ENCODE measurements at regions not wholly inside any gene's neighbourhood (a gene's known extent, or its start where the extent isn't known, plus 50 kb on each side); places are given as distances from the start of the nearest gene placed in this dataset.
A peak's percentile ranks its signal among the peaks of the same experiment; 100 is the strongest.

DNA sequence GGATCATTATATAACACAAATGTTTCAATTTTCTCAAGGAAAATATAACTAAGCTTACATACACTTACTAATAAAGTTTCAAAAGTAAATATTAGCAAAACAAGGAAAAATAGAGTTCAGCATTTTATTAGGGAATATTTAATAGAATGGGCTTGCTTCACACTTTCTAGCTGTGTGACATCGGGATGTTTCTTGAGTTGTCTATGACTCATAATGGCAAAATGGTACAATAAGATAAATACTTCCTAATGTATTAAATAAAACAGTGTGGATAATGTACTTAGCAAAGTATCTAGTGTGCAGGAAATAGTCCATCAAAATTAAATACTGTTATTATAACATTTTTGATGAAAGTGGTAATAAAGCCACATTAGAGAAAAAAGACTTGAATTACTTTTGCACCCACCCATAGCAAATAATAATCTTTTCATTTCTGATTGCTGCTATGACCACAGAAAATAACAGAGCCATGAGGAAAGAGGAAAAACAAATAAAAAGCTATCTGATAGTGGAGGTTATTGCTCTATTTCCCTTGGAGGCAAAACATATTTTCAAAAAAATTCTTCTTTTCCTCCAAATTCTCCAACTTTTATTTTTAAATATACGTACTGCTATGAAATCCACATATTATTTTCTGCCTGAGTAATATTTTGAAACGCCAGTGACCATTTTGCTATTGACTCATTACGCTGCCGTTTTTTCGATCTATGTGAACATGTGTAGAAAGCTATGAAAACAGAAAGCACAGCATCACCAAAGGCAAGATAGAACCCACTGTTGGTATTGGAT, 272.9 kb upstream of the KLF6 start:
- no peaks in the 10 kb centered on the region for H3K9me3 ChIP-seq (ENCODE audit: control insufficient read depth, low read length)
- no peak for DNase-seq
- H3K4me3 ChIP-seq (ENCODE audit: low read length): no peak overlapping the region
- no peak for ATAC-seq
- no peak overlapping the region for H3K27ac ChIP-seq (ENCODE audit: low read length)
- no peaks in the 10 kb centered on the region for H3K27me3 ChIP-seq (ENCODE audit: control insufficient read depth, insufficient read depth)
- H3K4me1 ChIP-seq (ENCODE audit: control insufficient read depth, insufficient read depth, low read length): peaks cover 3% of the 10 kb centered on the region
- intact Hi-C loops (cut with DNase I): no loop called here
- 79% methylated on average over 6 of the region's 6 CpGs for WGBS

DNA sequence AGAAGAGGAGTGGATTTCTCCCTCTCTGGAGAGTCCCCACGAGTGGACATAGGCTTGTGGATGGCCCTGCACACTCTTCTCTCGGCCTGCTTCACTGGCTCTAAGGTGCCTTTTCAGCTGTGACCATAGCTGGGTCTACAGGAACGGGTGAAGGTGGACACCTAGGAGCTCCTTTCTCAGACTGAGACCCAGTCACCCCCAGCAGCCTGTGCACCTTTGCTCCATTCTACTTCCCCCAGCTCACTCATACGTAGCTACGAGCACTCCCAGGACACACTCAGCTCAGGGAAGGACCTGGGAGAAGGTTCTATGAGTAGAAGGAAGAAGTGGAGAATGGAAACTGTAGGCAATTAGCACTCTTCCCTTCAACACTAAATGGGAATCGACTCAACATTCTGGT, 272.0 kb upstream of the KLF6 start:
- ATAC-seq (no peak), DNase-seq (no peak)
- H3K27me3 ChIP-seq (ENCODE audit: control insufficient read depth, insufficient read depth): no peaks in the 10 kb centered on the region
- no peak overlapping the region for H3K4me3 ChIP-seq (ENCODE audit: low read length)
- H3K9me3 ChIP-seq (ENCODE audit: control insufficient read depth, low read length): no peaks in the 10 kb centered on the region
- 83% methylated on average over 6 of the region's 6 CpGs for WGBS
- intact Hi-C loops (cut with DNase I): no loop called here
- H3K4me1 ChIP-seq (ENCODE audit: control insufficient read depth, insufficient read depth, low read length): peaks cover 3% of the 10 kb centered on the region
- no peak overlapping the region for H3K27ac ChIP-seq (ENCODE audit: low read length)

DNA sequence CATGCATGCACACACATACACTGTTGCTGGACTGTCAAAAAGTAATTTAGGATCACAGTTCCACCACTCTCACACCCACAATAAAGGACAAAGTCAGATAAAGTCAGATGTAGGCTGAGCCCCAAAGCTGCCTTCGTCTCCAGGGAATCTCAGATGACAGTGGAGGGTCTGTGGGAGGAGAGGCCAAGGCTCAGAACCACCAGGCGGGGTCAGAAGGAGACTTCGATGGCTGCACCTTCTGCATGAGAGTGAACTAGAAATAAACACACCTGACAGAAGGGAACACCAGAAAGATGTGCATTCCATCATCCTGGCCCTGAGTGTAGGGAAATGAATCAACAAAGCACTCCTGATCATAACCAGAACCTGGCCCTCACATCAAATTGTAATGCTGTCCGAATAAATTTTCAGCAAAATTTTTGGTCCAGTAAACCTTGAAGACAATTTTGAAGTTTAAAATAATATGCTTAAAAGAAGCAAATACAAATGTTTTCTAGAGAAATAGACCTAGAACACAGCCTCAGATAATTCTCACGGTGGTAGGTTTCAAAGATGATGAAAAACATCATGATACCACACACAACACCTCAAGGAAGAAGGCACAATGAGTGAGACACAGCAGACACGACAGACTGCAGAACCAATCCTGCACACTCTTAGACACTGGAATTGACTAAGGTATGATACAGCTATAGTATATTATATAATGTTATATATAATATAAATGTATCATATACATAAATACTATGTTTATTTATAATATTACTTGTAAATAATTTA, 269.8 kb upstream of the KLF6 start:
- H3K9me3 ChIP-seq (ENCODE audit: control insufficient read depth, low read length): no peaks in the 10 kb centered on the region
- no peaks in the 10 kb centered on the region for H3K27me3 ChIP-seq (ENCODE audit: control insufficient read depth, insufficient read depth)
- H3K27ac ChIP-seq (ENCODE audit: low read length): no peak overlapping the region
- no peak for ATAC-seq
- H3K4me3 ChIP-seq (ENCODE audit: low read length): no peak overlapping the region
- WGBS: 92% methylated on average over 6 of the region's 6 CpGs
- intact Hi-C loops (cut with DNase I): no loop called here
- no peak for DNase-seq
- peaks cover 3% of the 10 kb centered on the region for H3K4me1 ChIP-seq (ENCODE audit: control insufficient read depth, insufficient read depth, low read length)

- ATAC-seq: no peak
- H3K27me3 ChIP-seq (ENCODE audit: control insufficient read depth, insufficient read depth): no peaks in the 10 kb centered on the region
- H3K4me3 ChIP-seq (ENCODE audit: low read length): no peak overlapping the region
- no peak for DNase-seq
- peaks cover 1% of the 10 kb centered on the region for H3K4me1 ChIP-seq (ENCODE audit: control insufficient read depth, insufficient read depth, low read length)
- intact Hi-C loops (cut with DNase I): no loop called here
- H3K9me3 ChIP-seq (ENCODE audit: control insufficient read depth, low read length): no peaks in the 10 kb centered on the region
- no peak overlapping the region for H3K27ac ChIP-seq (ENCODE audit: low read length)
- 89% methylated on average over 8 of the region's 8 CpGs for WGBS
Observed at GRCh38 chr10:4053940-4054339, 268.9 kb upstream of the KLF6 start.

DNA sequence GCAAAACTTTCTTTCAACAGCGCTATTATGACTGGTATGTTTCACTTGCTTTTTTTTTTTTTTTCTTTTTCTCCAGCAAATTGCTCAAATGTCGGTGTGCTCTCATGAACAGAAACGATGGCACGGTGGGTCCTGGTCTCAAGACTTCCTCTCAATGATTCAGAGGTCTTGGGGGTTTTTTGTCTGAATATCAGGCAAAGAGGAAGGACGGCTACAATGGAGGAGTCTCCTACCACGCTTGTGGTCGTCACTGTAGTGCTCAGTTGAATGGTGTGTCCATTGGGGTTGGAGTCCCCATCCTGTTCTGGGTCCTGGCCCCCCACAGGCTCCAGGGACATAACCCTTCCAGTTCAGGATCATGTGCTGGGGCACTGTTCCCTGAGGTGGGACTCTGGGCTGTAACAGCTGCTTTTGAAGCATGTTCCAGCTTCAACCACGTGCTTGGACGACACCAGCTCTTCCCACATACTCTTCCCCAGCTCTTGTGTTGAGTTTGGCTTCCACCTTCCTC, 266.7 kb upstream of the KLF6 start:
- 52% methylated on average over 9 of the region's 9 CpGs for WGBS
- H3K4me3 ChIP-seq (ENCODE audit: low read length): peak overlapping the region; percentile 52
- H3K27me3 ChIP-seq (ENCODE audit: control insufficient read depth, insufficient read depth): no peaks in the 10 kb centered on the region
- H3K9me3 ChIP-seq (ENCODE audit: control insufficient read depth, low read length): no peaks in the 10 kb centered on the region
- intact Hi-C loops (cut with DNase I): no loop called here
- H3K4me1 ChIP-seq (ENCODE audit: control insufficient read depth, insufficient read depth, low read length): peaks cover 1% of the 10 kb centered on the region
- H3K27ac ChIP-seq (ENCODE audit: low read length): peak overlapping the region; percentile 94
- DNase-seq (peak in 1 of 3 donors; percentile 52), ATAC-seq (peak; percentile 49 to 56)

GRCh38 chr10:4051011-4051640, 266.1 kb upstream of the KLF6 start:
- H3K4me3 ChIP-seq (ENCODE audit: low read length): peak overlapping the region; percentile 52
- 28% methylated on average over 8 of the region's 8 CpGs for WGBS
- ATAC-seq (peak; percentile 85 to 86), DNase-seq (peak; percentile 39 to 62 (median 60))
- intact Hi-C loops (cut with DNase I): no loop called here
- no peaks in the 10 kb centered on the region for H3K9me3 ChIP-seq (ENCODE audit: control insufficient read depth, low read length)
- H3K4me1 ChIP-seq (ENCODE audit: control insufficient read depth, insufficient read depth, low read length): peaks cover 1% of the 10 kb centered on the region
- H3K27ac ChIP-seq (ENCODE audit: low read length): peak overlapping the region; percentile 94
- H3K27me3 ChIP-seq (ENCODE audit: control insufficient read depth, insufficient read depth): no peaks in the 10 kb centered on the region

GRCh38 chr10:4050061-4050460, 265.1 kb upstream of the KLF6 start:
- ATAC-seq (no peak), DNase-seq (no peak)
- no peak overlapping the region for H3K4me3 ChIP-seq (ENCODE audit: low read length)
- peaks cover 1% of the 10 kb centered on the region for H3K4me1 ChIP-seq (ENCODE audit: control insufficient read depth, insufficient read depth, low read length)
- H3K27ac ChIP-seq (ENCODE audit: low read length): no peak overlapping the region
- no peaks in the 10 kb centered on the region for H3K9me3 ChIP-seq (ENCODE audit: control insufficient read depth, low read length)
- intact Hi-C loops (cut with DNase I): no loop called here
- no peaks in the 10 kb centered on the region for H3K27me3 ChIP-seq (ENCODE audit: control insufficient read depth, insufficient read depth)
- WGBS: 80% methylated on average over 4 of the region's 4 CpGs

DNA sequence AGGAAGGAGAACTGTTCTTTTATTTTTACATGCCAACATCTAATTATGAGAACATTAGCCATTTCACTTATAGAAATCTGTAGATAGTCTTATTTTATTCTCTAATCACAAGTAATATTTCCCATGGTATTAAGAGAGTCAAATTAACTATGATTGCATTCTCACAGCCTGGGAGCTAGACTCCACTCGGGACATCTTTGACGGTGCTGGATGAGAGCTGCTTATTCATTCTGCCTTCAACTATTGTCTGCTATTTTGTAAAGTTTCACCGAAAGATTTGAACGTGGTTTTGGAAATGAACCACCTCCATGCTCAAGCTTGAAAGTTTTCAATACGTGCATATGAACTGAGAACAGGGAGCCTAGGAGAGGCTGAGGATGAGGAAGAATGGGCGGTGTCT, 264.3 kb upstream of the KLF6 start:
- H3K4me1 ChIP-seq (ENCODE audit: control insufficient read depth, insufficient read depth, low read length): peaks cover 1% of the 10 kb centered on the region
- no peaks in the 10 kb centered on the region for H3K27me3 ChIP-seq (ENCODE audit: control insufficient read depth, insufficient read depth)
- no peaks in the 10 kb centered on the region for H3K9me3 ChIP-seq (ENCODE audit: control insufficient read depth, low read length)
- H3K4me3 ChIP-seq (ENCODE audit: low read length): no peak overlapping the region
- no peak for DNase-seq
- 83% methylated on average over 6 of the region's 6 CpGs for WGBS
- ATAC-seq: no peak
- intact Hi-C loops (cut with DNase I): loop anchor here in 1 of 4 donors (10.0 kb wide), 1 partner anchor 265 kb away; the partner anchor contains the start of gene KLF6
- H3K27ac ChIP-seq (ENCODE audit: low read length): no peak overlapping the region

GRCh38 chr10:4048236-4048864, 263.3 kb upstream of the KLF6 start:
- Histone ChIP-seq H3K27me3 (ENCODE audit: control insufficient read depth, insufficient read depth) (no peaks in the 10 kb centered on the region), H3K27ac (ENCODE audit: low read length) (no peak overlapping the region), H3K4me1 (ENCODE audit: control insufficient read depth, insufficient read depth, low read length) (no peaks in the 10 kb centered on the region), H3K9me3 (ENCODE audit: control insufficient read depth, low read length) (no peaks in the 10 kb centered on the region), H3K4me3 (ENCODE audit: low read length) (no peak overlapping the region)
- ATAC-seq (no peak), DNase-seq (no peak)
- 67% methylated on average over 2 of the region's 2 CpGs for whole genome bisulfite sequencing
- intact Hi-C loops (cut with DNase I): loop anchor here in 1 of 4 donors (10.0 kb wide), 1 partner anchor 264 kb away; the partner anchor contains the start of gene KLF6

DNA sequence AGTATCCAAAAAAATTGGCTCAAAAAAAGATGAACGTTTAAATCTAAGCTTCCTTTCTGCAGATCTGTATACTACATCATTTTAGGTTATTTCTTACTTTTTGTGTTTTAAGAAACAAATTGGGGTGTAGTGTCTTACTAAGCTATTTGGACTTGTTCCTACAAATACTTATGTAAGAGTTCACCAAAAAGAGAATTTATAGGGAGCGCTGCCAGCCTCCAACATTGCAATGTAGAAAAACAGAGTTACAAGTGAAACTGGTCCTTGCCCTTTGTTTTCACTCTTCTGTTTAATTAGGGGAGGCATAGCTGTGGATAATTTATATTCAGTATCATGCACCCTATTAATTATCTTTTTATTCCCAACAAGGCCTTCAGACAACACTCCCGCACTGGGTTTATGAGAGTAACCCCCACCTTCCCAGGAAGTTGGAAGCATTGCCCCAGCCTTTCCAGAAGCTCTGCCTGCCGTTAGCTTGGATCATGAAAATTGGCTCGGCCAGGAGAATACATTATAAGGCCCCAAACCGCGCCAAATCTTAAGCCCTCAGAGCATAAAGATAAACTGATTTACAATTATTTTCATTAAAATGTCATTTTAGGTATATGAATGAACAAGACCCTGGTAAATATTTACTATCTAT, 261.8 kb upstream of the KLF6 start:
- Histone ChIP-seq H3K4me1 (ENCODE audit: control insufficient read depth, insufficient read depth, low read length) (no peaks in the 10 kb centered on the region), H3K4me3 (ENCODE audit: low read length) (no peak overlapping the region), H3K27me3 (ENCODE audit: control insufficient read depth, insufficient read depth) (no peaks in the 10 kb centered on the region), H3K9me3 (ENCODE audit: control insufficient read depth, low read length) (no peaks in the 10 kb centered on the region), H3K27ac (ENCODE audit: low read length) (no peak overlapping the region)
- WGBS: 64% methylated on average over 7 of the region's 7 CpGs
- no peak for DNase-seq
- intact Hi-C loops (cut with DNase I): loop anchor here in 1 of 4 donors (10.0 kb wide), 1 partner anchor 262 kb away; the partner anchor contains the start of gene KLF6
- no peak for ATAC-seq
